ENCODE measurements at regions not wholly inside any gene's neighbourhood (a gene's known extent, or its start where the extent isn't known, plus 50 kb on each side); places are given as distances from the start of the nearest gene placed in this dataset.

DNA sequence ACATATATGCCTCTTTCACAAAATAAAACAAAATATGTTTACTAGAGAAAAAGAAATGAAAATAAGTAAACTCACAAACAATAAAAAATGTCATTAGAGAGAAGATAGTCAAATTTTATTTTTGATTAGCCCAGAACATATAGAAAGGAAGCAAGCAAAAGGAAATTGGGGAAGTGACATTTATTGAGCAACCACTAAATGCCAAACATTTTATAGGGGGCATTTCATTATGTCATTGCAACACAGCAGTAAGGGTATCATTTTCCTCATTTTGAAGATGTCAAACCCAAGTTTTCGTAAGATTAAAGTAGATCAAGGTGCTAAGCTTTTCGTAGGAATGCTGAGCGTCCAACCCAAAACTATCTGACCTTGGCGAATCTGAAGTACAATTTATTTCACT, 1331.5 kb upstream of the PABPC4L start:
- TF ChIP-seq CTCF (IDR thresholded peaks at IDR 0.05) (no peak), POLR2A (IDR thresholded peaks at IDR 0.05) (no peak), POLR2AphosphoS5 (IDR thresholded peaks at IDR 0.05) (no peak)
